ENCODE measurements at regions not wholly inside any gene's neighbourhood (a gene's known extent, or its start where the extent isn't known, plus 50 kb on each side); places are given as distances from the start of the nearest gene placed in this dataset.

- no peak for DNase-seq (ENCODE audit: low spot score)
- TF ChIP-seq CTCF (IDR thresholded peaks at IDR 0.05) = no peak
- no peaks in the 10 kb centered on the region for H3K4me1 ChIP-seq (ENCODE audit: control insufficient read depth in 1 of 2, low read depth in 2 of 2)
- no peaks in the 10 kb centered on the region for H3K36me3 ChIP-seq
- H3K9me3 ChIP-seq = no peaks in the 10 kb centered on the region
- ATAC-seq (ENCODE audit: insufficient number of reproducible peaks, low FRiP score, low read depth) = no peak
- no peak overlapping the region for H3K27ac ChIP-seq
- no peaks in the 10 kb centered on the region for H3K27me3 ChIP-seq (replicated peaks; ENCODE audit: insufficient read depth)
- H3K4me3 ChIP-seq = no peak overlapping the region
These were observed 365.9 kb downstream of the PLK2 start for GRCh38 chr5:58094031-58094430.

- Histone ChIP-seq H3K36me3 (no peaks in the 10 kb centered on the region), H3K4me1 (ENCODE audit: control insufficient read depth in 1 of 2, low read depth in 2 of 2) (no peaks in the 10 kb centered on the region), H3K4me3 (no peak overlapping the region), H3K9me3 (no peaks in the 10 kb centered on the region), H3K27ac (no peak overlapping the region), H3K27me3 (replicated peaks; ENCODE audit: insufficient read depth) (no peaks in the 10 kb centered on the region)
- TF ChIP-seq CTCF (IDR thresholded peaks at IDR 0.05) = no peak
- no peak for ATAC-seq (ENCODE audit: insufficient number of reproducible peaks, low FRiP score, low read depth)
- no peak for DNase-seq (ENCODE audit: low spot score)
These were observed 369.2 kb downstream of the PLK2 start for GRCh38 chr5:58090704-58091103.

- no peak for ATAC-seq (ENCODE audit: insufficient number of reproducible peaks, low FRiP score, low read depth)
These were observed 370.9 kb downstream of the PLK2 start for GRCh38 chr5:58088941-58089340.

GRCh38 chr5:58087905-58088304, 372.0 kb downstream of the PLK2 start:
- no peaks in the 10 kb centered on the region for H3K36me3 ChIP-seq
- TF ChIP-seq CTCF (IDR thresholded peaks at IDR 0.05) = no peak
- H3K9me3 ChIP-seq = no peaks in the 10 kb centered on the region
- no peak for ATAC-seq (ENCODE audit: insufficient number of reproducible peaks, low FRiP score, low read depth)
- H3K27ac ChIP-seq = no peak overlapping the region
- H3K4me1 ChIP-seq (ENCODE audit: control insufficient read depth in 1 of 2, low read depth in 2 of 2) = no peaks in the 10 kb centered on the region
- no peak overlapping the region for H3K4me3 ChIP-seq
- H3K27me3 ChIP-seq (replicated peaks; ENCODE audit: insufficient read depth) = no peaks in the 10 kb centered on the region
- DNase-seq (ENCODE audit: low spot score) = no peak

More at GRCh38 chr5:58088941-58089340, 370.9 kb downstream of the PLK2 start:
- H3K27ac ChIP-seq = no peak overlapping the region
- no peak for DNase-seq (ENCODE audit: low spot score)
- H3K9me3 ChIP-seq = no peaks in the 10 kb centered on the region
- no peak for TF ChIP-seq CTCF (IDR thresholded peaks at IDR 0.05)
- H3K4me3 ChIP-seq = no peak overlapping the region
- no peaks in the 10 kb centered on the region for H3K36me3 ChIP-seq
- H3K4me1 ChIP-seq (ENCODE audit: control insufficient read depth in 1 of 2, low read depth in 2 of 2) = no peaks in the 10 kb centered on the region
- no peaks in the 10 kb centered on the region for H3K27me3 ChIP-seq (replicated peaks; ENCODE audit: insufficient read depth)

- Histone ChIP-seq H3K4me3 (no peak overlapping the region), H3K4me1 (ENCODE audit: control insufficient read depth in 1 of 2, low read depth in 2 of 2) (no peaks in the 10 kb centered on the region), H3K36me3 (no peaks in the 10 kb centered on the region), H3K9me3 (no peaks in the 10 kb centered on the region), H3K27ac (no peak overlapping the region), H3K27me3 (replicated peaks; ENCODE audit: insufficient read depth) (no peaks in the 10 kb centered on the region)
- no peak for TF ChIP-seq CTCF (IDR thresholded peaks at IDR 0.05)
- ATAC-seq (ENCODE audit: insufficient number of reproducible peaks, low FRiP score, low read depth) (no peak), DNase-seq (ENCODE audit: low spot score) (no peak)
These were observed 372.8 kb downstream of the PLK2 start for GRCh38 chr5:58087123-58087522.
